ENCODE measurements at regions not wholly inside any gene's neighbourhood (a gene's known extent, or its start where the extent isn't known, plus 50 kb on each side); places are given as distances from the start of the nearest gene placed in this dataset.

- no peak for ATAC-seq (ENCODE audit: low read depth)
- DNase-seq, result no peak
- Mint-ChIP-seq H3K4me3 (no peak overlapping the region), H3K9me3 (ENCODE audit: insufficient read depth) (no peaks in the 10 kb centered on the region), H3K4me1 (peaks cover 12% of the 10 kb centered on the region), H3K27me3 (no peaks in the 10 kb centered on the region), H3K27ac (no peak overlapping the region)
- ChIA-PET CTCF (no interaction called here), POLR2A (no interaction called here)
- Histone ChIP-seq H3K36me3 (replicated peaks in 1 of 2; ENCODE audit: control extremely low read depth in 1 of 2, control insufficient read depth in 1 of 2, extremely low read depth in 1 of 2, insufficient read depth in 2 of 2, low read length in 1 of 2) (no peaks in the 10 kb centered on the region), H3K4me1 (ENCODE audit: control insufficient read depth in 2 of 2, insufficient read depth in 2 of 2, low read length in 2 of 2) (peaks cover 3 to 18% of the 10 kb centered on the region in 2 donors), H3K27ac (ENCODE audit: low read length in 2 of 2) (no peak overlapping the region), H2AFZ (ENCODE audit: insufficient read depth, low read depth, low read length, poor library complexity, severe bottlenecking) (no peak overlapping the region), H3K4me2 (replicated peaks; ENCODE audit: low read depth, low read length, poor library complexity, severe bottlenecking) (no peak overlapping the region), H4K20me1 (ENCODE audit: control insufficient read depth, insufficient read depth, low read length, poor library complexity, severe bottlenecking) (no peaks in the 10 kb centered on the region), H3K9me3 (ENCODE audit: control extremely low read depth in 1 of 3, control insufficient read depth in 2 of 3, insufficient read depth in 1 of 3, low read length in 2 of 3) (peaks cover 0 to 4% (median 1%) of the 10 kb centered on the region in 3 donors), H3K27me3 (replicated peaks in 1 of 4; ENCODE audit: control extremely low read depth in 1 of 4, control insufficient read depth in 3 of 4, insufficient read depth in 4 of 4, low read length in 3 of 4) (no peaks in the 10 kb centered on the region), H3K9ac (ENCODE audit: low read length) (no peak overlapping the region), H3K4me3 (ENCODE audit: control extremely low read depth in 1 of 5, extremely low read depth in 1 of 5, insufficient read depth in 1 of 5, low read depth in 2 of 5, low read length in 4 of 5) (no peak overlapping the region), H3K79me2 (ENCODE audit: control insufficient read depth, insufficient read depth, low read length) (no peaks in the 10 kb centered on the region)
- intact Hi-C loops (cut with micrococcal nuclease), result no loop called here
- no CpG with 5 or more reads among the region's 1 CpG for WGBS (ENCODE audit: insufficient coverage)
- no peak for TF ChIP-seq EZH2 (IDR thresholded peaks at IDR 0.05; ENCODE audit: borderline replicate concordance, insufficient read depth, low read depth, low read length, poor library complexity, severe bottlenecking)
- no peak for TF ChIP-seq CTCF (IDR thresholded peaks at IDR 0.05)
Measured at GRCh38 chr1:104929280-104929679, 1179.6 kb downstream of the AMY1C start.

- Mint-ChIP-seq H3K4me3 (peak overlapping the region; percentile 14), H3K27ac (no peak overlapping the region), H3K27me3 (no peaks in the 10 kb centered on the region), H3K9me3 (ENCODE audit: insufficient read depth) (no peaks in the 10 kb centered on the region), H3K4me1 (peaks cover 12% of the 10 kb centered on the region)
- TF ChIP-seq CTCF (IDR thresholded peaks at IDR 0.05), result no peak
- no peak for TF ChIP-seq EZH2 (IDR thresholded peaks at IDR 0.05; ENCODE audit: borderline replicate concordance, insufficient read depth, low read depth, low read length, poor library complexity, severe bottlenecking)
- ATAC-seq (ENCODE audit: low read depth) (peak; percentile 21), DNase-seq (peak; percentile 32)
- WGBS (ENCODE audit: insufficient coverage), result 76% methylated on average over 12 of the region's 13 CpGs
- H3K27ac ChIP-seq (ENCODE audit: low read length in 2 of 2), result no peak overlapping the region
- H3K4me3 ChIP-seq (ENCODE audit: control extremely low read depth in 1 of 5, extremely low read depth in 1 of 5, insufficient read depth in 1 of 5, low read depth in 2 of 5, low read length in 4 of 5), result no peak overlapping the region
- intact Hi-C loops (cut with micrococcal nuclease), result no loop called here
- H3K4me2 ChIP-seq (replicated peaks; ENCODE audit: low read depth, low read length, poor library complexity, severe bottlenecking), result peak overlapping the region; percentile 30
- peak overlapping the region; percentile 38 for H2AFZ ChIP-seq (ENCODE audit: insufficient read depth, low read depth, low read length, poor library complexity, severe bottlenecking)
- no peaks in the 10 kb centered on the region for H3K36me3 ChIP-seq (replicated peaks in 1 of 2; ENCODE audit: control extremely low read depth in 1 of 2, control insufficient read depth in 1 of 2, extremely low read depth in 1 of 2, insufficient read depth in 2 of 2, low read length in 1 of 2)
- H3K79me2 ChIP-seq (ENCODE audit: control insufficient read depth, insufficient read depth, low read length), result no peaks in the 10 kb centered on the region
- peaks cover 3 to 18% of the 10 kb centered on the region in 2 donors for H3K4me1 ChIP-seq (ENCODE audit: control insufficient read depth in 2 of 2, insufficient read depth in 2 of 2, low read length in 2 of 2)
- POLR2A ChIA-PET, result no interaction called here
- no peaks in the 10 kb centered on the region for H4K20me1 ChIP-seq (ENCODE audit: control insufficient read depth, insufficient read depth, low read length, poor library complexity, severe bottlenecking)
- peaks cover 0 to 4% (median 1%) of the 10 kb centered on the region in 3 donors for H3K9me3 ChIP-seq (ENCODE audit: control extremely low read depth in 1 of 3, control insufficient read depth in 2 of 3, insufficient read depth in 1 of 3, low read length in 2 of 3)
- CTCF ChIA-PET, result no interaction called here
- H3K9ac ChIP-seq (ENCODE audit: low read length), result peak overlapping the region; percentile 37
- H3K27me3 ChIP-seq (replicated peaks in 1 of 4; ENCODE audit: control extremely low read depth in 1 of 4, control insufficient read depth in 3 of 4, insufficient read depth in 4 of 4, low read length in 3 of 4), result no peaks in the 10 kb centered on the region
Measured at GRCh38 chr1:104932030-104932915, 1182.6 kb downstream of the AMY1C start.
